Esophagus squamous epithelium (tissue), 4 donors: ENCODE measurements at regions not wholly inside any gene's neighbourhood (a gene's known extent, or its start where the extent isn't known, plus 50 kb on each side); places are given as distances from the start of the nearest gene placed in this dataset.

Experiments used
- CTCF ChIP-seq, 6 experiments: fragments of 450-650 bp in 4 of 6; fragments of 200-600 bp in 2 of 6; sonication (generic) in 2 of 6; IDR thresholded peaks; one replicate each; pipeline ENCODE4 v1.5.1; 2016 to 2019; ENCODE audit warnings: antibody characterized with exemption in 6 of 6, mild to moderate bottlenecking in 4 of 6, moderate library complexity in 4 of 6
- POLR2A ChIP-seq, 4 donors: fragments of 450-650 bp; IDR thresholded peaks; one replicate each; pipeline ENCODE4 v1.6.1; 2017; ENCODE audit warnings: antibody characterized with exemption in 4 of 4, mild to moderate bottlenecking in 4 of 4, moderate library complexity in 3 of 4

GRCh38 chr13:44171156-44171555 is 202.5 kb upstream of the SERP2 start:
- TF ChIP-seq CTCF (IDR thresholded peaks at IDR 0.05) (no peak), POLR2A (IDR thresholded peaks at IDR 0.05) (no peak)
